ENCODE measurements at regions not wholly inside any gene's neighbourhood (a gene's known extent, or its start where the extent isn't known, plus 50 kb on each side); places are given as distances from the start of the nearest gene placed in this dataset.

DNA sequence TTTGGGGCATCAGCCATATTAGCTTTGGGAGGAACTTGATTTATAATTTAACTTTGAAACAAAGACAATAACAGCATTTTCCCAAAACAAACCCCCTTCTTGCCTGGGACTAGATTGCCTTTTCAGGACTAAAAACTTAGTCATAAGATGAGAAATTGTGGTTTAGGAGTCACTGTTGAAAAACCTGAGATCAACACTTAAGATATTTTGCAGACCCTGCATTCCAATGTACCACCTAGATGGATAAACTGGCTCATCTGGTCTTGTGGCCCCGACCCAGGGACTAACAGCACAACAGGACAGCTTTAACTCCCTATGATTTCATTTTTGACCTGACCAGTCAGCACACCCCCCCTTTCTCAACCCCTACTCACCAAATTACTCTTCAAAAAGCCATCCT lies 1165.4 kb downstream of the XPNPEP1 start:
- TF ChIP-seq, protein P1, sequence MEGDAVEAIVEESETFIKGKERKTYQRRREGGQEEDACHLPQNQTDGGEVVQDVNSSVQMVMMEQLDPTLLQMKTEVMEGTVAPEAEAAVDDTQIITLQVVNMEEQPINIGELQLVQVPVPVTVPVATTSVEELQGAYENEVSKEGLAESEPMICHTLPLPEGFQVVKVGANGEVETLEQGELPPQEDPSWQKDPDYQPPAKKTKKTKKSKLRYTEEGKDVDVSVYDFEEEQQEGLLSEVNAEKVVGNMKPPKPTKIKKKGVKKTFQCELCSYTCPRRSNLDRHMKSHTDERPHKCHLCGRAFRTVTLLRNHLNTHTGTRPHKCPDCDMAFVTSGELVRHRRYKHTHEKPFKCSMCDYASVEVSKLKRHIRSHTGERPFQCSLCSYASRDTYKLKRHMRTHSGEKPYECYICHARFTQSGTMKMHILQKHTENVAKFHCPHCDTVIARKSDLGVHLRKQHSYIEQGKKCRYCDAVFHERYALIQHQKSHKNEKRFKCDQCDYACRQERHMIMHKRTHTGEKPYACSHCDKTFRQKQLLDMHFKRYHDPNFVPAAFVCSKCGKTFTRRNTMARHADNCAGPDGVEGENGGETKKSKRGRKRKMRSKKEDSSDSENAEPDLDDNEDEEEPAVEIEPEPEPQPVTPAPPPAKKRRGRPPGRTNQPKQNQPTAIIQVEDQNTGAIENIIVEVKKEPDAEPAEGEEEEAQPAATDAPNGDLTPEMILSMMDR (conservative IDR thresholded peaks at IDR 0.05; ENCODE audit: low read depth, low read length), result no peak
- no peak for TF ChIP-seq MAZ (IDR thresholded peaks at IDR 0.05; ENCODE audit: borderline replicate concordance, low read depth, low read length)
- TF ChIP-seq, protein P2, sequence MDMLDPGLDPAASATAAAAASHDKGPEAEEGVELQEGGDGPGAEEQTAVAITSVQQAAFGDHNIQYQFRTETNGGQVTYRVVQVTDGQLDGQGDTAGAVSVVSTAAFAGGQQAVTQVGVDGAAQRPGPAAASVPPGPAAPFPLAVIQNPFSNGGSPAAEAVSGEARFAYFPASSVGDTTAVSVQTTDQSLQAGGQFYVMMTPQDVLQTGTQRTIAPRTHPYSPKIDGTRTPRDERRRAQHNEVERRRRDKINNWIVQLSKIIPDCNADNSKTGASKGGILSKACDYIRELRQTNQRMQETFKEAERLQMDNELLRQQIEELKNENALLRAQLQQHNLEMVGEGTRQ (IDR thresholded peaks at IDR 0.05; ENCODE audit: low read depth, low read length), result no peak
- no peak for TF ChIP-seq CEBPB (IDR thresholded peaks at IDR 0.05; ENCODE audit: low read depth, low read length)
- no peak for TF ChIP-seq RAD21 (IDR thresholded peaks at IDR 0.05; ENCODE audit: low read length)
- no peak for TF ChIP-seq POLR2A (IDR thresholded peaks at IDR 0.05; ENCODE audit: low read depth, low read length)
- TF ChIP-seq CHD1 (IDR thresholded peaks at IDR 0.05; ENCODE audit: low read depth, low read length), result no peak
- no peak for TF ChIP-seq BHLHE40 (IDR thresholded peaks at IDR 0.05; ENCODE audit: low read depth, low read length)
- no peak for TF ChIP-seq MAFK (IDR thresholded peaks at IDR 0.05; ENCODE audit: low read depth, low read length)
- TF ChIP-seq SMC3 (IDR thresholded peaks at IDR 0.05; ENCODE audit: low read depth, low read length), result no peak
- no peak for TF ChIP-seq RCOR1 (IDR thresholded peaks at IDR 0.05; ENCODE audit: insufficient replicate concordance, low read length)
- TF ChIP-seq, protein P3, sequence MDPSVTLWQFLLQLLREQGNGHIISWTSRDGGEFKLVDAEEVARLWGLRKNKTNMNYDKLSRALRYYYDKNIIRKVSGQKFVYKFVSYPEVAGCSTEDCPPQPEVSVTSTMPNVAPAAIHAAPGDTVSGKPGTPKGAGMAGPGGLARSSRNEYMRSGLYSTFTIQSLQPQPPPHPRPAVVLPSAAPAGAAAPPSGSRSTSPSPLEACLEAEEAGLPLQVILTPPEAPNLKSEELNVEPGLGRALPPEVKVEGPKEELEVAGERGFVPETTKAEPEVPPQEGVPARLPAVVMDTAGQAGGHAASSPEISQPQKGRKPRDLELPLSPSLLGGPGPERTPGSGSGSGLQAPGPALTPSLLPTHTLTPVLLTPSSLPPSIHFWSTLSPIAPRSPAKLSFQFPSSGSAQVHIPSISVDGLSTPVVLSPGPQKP (IDR thresholded peaks at IDR 0.05; ENCODE audit: borderline replicate concordance, low read depth, low read length), result no peak

Measured in IMR-90 (cell line).